HCT116 (cell line): ENCODE measurements at regions not wholly inside any gene's neighbourhood (a gene's known extent, or its start where the extent isn't known, plus 50 kb on each side); places are given as distances from the start of the nearest gene placed in this dataset.

Experiments
- ATAC-seq: fragments of 200-7000 bp; cut with Tn5 transposase; 2 replicates; pipeline ENCODE4 v1.9.1; 2020; ENCODE audit warnings: mild to moderate bottlenecking, moderate library complexity
- BruUV-seq: library from RNA; stranded (reverse); fragments of 400-500 nt; replicated peaks from 2 replicates; lab custom pipeline; 2021; lab: Mats Ljungman, UMichigan
- CTCF ChIA-PET: fragments of 300-600 bp; sonication (Branson Sonifier 250); formaldehyde crosslinking; loops from one replicate; lab custom pipeline; 2021; ENCODE audit warnings: antibody characterized with exemption; lab: Charles Lee
- POLR2A ChIA-PET: fragments of 300-600, 350-600 bp; sonication (Branson Sonifier 250); formaldehyde crosslinking; loops from one replicate; lab custom pipeline; 2021; ENCODE audit warnings: antibody characterized with exemption; lab: Charles Lee
- RAD21 ChIA-PET, 2 experiments: fragments of 300-600 bp; sonication (Branson Sonifier 250); formaldehyde crosslinking; loops; one replicate each; lab custom pipeline; 2023; ENCODE audit warnings: low total read pairs in 2 of 2; ENCODE audit not compliant: uncharacterized antibody in 2 of 2, unreplicated experiment in 2 of 2, low non-redundant PET in 1 of 2; lab: Charles Lee
- DNase-seq: peaks from one replicate; pipeline ENCODE4 v3.0.0-alpha.2; 2010; ENCODE audit warnings: low read depth, low spot score
- H2AFZ ChIP-seq: fragments of 200-600 bp; shearing (Covaris generic), sonication (generic); 2 replicates; pipeline ENCODE4 v1.6.1; 2017; ENCODE audit warnings: low read depth, mixed run types, mixed read lengths, antibody characterized with exemption, low read length; ENCODE audit not compliant: poor library complexity, severe bottlenecking
- H3K27ac ChIP-seq: 2 replicates; pipeline ENCODE4 v1.5.1; 2012; ENCODE audit warnings: low read depth, low read length
- H3K27me3 ChIP-seq: fragments of 200-600 bp; sonication (generic); 2 replicates; pipeline ENCODE4 v1.6.1; 2016; ENCODE audit warnings: mixed run types, low read length, mixed read lengths; ENCODE audit not compliant: insufficient read depth
- H3K36me3 ChIP-seq, 2 experiments: fragments of 200-500 bp in 1 of 2; fragments of 200-600 bp in 1 of 2; sonication (Bioruptor generic) in 1 of 2; sonication (generic) in 1 of 2; 2 replicates each; pipeline versions ENCODE4 v1.5.1 to v1.6.1; 2014 to 2016; ENCODE audit warnings: low read length in 2 of 2, inconsistent platforms in 1 of 2, mixed read lengths in 1 of 2, mixed run types in 1 of 2; ENCODE audit not compliant: insufficient read depth in 2 of 2, control insufficient read depth in 1 of 2
- H3K4me1 ChIP-seq, 2 experiments: fragments of 200-600 bp in 1 of 2; sonication (generic) in 1 of 2; 2 replicates each; pipeline versions ENCODE4 v1.5.1 to v1.6.1; 2012 to 2017; ENCODE audit warnings: low read length in 2 of 2, inconsistent platforms in 1 of 2, mild to moderate bottlenecking in 1 of 2, mixed read lengths in 1 of 2, mixed run types in 1 of 2, moderate library complexity in 1 of 2; ENCODE audit not compliant: insufficient read depth in 2 of 2, control insufficient read depth in 1 of 2
- H3K4me2 ChIP-seq: fragments of 200-600 bp; sonication (generic); 2 replicates; pipeline ENCODE4 v1.6.1; 2017; ENCODE audit warnings: mixed run types, low read length, mixed read lengths
- H3K4me3 ChIP-seq, 2 experiments: fragments of 200-600 bp in 1 of 2; sonication (generic) in 1 of 2; replicated peaks in 1 of 2; 2 replicates each; pipeline ENCODE4 v1.5.1; 2011 to 2016; ENCODE audit warnings: low read length in 2 of 2, control low read depth in 1 of 2, low read depth in 1 of 2, mild to moderate bottlenecking in 1 of 2, mixed read lengths in 1 of 2, mixed run types in 1 of 2
- H3K79me2 ChIP-seq: fragments of 200-600 bp; sonication (generic); 2 replicates; pipeline ENCODE4 v1.6.1; 2017; ENCODE audit warnings: mild to moderate bottlenecking, mixed run types, low read length, moderate library complexity, mixed read lengths; ENCODE audit not compliant: insufficient read depth
- H3K9ac ChIP-seq: fragments of 200-600 bp; sonication (generic); 2 replicates; pipeline ENCODE4 v1.6.1; 2016; ENCODE audit warnings: low read length, mixed read lengths
- H3K9me2 ChIP-seq: fragments of 200-600 bp; sonication (generic), shearing (Covaris generic); 2 replicates; pipeline ENCODE4 v1.6.1; 2017; ENCODE audit warnings: mixed run types, mild to moderate bottlenecking, moderate library complexity; ENCODE audit not compliant: insufficient read depth
- H3K9me3 ChIP-seq, 2 experiments: fragments of 200-500 bp in 1 of 2; fragments of 200-600 bp in 1 of 2; sonication (Bioruptor generic) in 1 of 2; sonication (generic) in 1 of 2; 2 replicates each; pipeline ENCODE4 v1.6.1; 2014 to 2017; ENCODE audit warnings: low read length in 2 of 2, mixed read lengths in 2 of 2, inconsistent platforms in 1 of 2, low read depth in 1 of 2, mild to moderate bottlenecking in 1 of 2, mixed run types in 1 of 2, moderate library complexity in 1 of 2; ENCODE audit not compliant: control insufficient read depth in 1 of 2, insufficient read depth in 1 of 2
- H4K20me1 ChIP-seq: fragments of 200-600 bp; sonication (generic), shearing (Covaris generic); 2 replicates; pipeline ENCODE4 v1.6.1; 2017; ENCODE audit warnings: mixed run types, mild to moderate bottlenecking, moderate library complexity; ENCODE audit not compliant: insufficient read depth
- CBX3 ChIP-seq: IDR thresholded peaks from 2 replicates; pipeline ENCODE4 v1.6.1; 2012; ENCODE audit warnings: low read depth
- ELF1 ChIP-seq: IDR thresholded peaks from 2 replicates; pipeline ENCODE4 v1.6.1; 2012; ENCODE audit warnings: low read depth, borderline replicate concordance
- EZH2 ChIP-seq: fragments of 200-600 bp; sonication (generic); IDR thresholded peaks from 2 replicates; pipeline ENCODE4 v1.6.1; 2017; ENCODE audit warnings: antibody characterized with exemption, mixed run types
- JUND ChIP-seq: IDR thresholded peaks from 2 replicates; pipeline ENCODE4 v1.6.1; 2012
- POLR2AphosphoS5 ChIP-seq: IDR thresholded peaks from 2 replicates; pipeline ENCODE4 v1.6.1; 2011; ENCODE audit warnings: mild to moderate bottlenecking, low read depth, low read length, moderate library complexity
- TCF7L2 ChIP-seq: IDR thresholded peaks from 2 replicates; pipeline ENCODE4 v1.7.0; 2011; ENCODE audit warnings: borderline replicate concordance, inconsistent platforms; ENCODE audit not compliant: insufficient read depth, insufficient read length; ENCODE audit errors: extremely low read depth
- intact Hi-C: fragments of 100-400 bp; cut with micrococcal nuclease; formaldehyde crosslinking; loops from 2 replicates; pipeline ENCODE4 v1.10.0; 2022
- TF ChIP-seq, protein P1 (sequence below): IDR thresholded peaks from 2 replicates; pipeline ENCODE4 v1.6.1; 2012
- TF ChIP-seq, protein P2 (sequence below): IDR thresholded peaks from 2 replicates; pipeline ENCODE4 v1.6.1; 2012; ENCODE audit warnings: low read depth

DNA sequence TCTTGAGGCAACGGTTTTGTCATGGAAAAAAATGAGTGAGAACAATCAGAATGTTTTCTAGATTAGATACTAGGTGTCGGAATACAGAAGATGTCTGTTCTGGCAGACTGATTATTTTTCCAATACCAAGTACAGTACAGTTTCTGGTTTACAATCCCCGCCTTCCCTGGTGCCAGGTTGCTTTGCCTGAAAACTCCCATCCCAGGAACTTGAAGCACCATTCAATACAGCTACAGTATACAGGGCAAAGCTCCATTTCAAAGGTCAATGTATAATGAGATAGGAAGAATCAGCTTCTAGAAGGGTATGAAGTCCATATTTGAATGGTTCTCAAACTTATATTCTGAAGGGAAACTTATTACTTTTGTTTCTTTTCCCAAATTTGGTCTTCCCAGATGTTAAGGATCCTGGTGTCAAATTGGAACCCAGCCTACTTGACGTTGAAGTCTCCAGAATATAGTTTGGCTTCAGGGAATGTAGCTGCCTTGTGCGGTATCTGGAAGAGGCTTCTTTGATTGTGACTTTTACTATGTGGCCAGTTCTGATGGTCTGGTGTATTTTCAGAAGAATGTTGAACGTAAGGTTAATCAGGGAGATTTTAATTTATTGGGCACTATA lies 238.0 kb upstream of the ATP2B1 start:
- H4K20me1 ChIP-seq, result no peaks in the 10 kb centered on the region
- H3K4me1 ChIP-seq, result peaks cover 0 to 9% of the 10 kb centered on the region in 2 experiments; a peak in 2 of 4 replicates
- no peaks in the 10 kb centered on the region for H3K27me3 ChIP-seq
- intact Hi-C loops, result no loop called here
- CTCF ChIA-PET, result no interaction called here
- no peak overlapping the region for H3K4me2 ChIP-seq
- H2AFZ ChIP-seq, result no peak overlapping the region
- ATAC-seq (no peak), DNase-seq (no peak)
- no peaks in the 10 kb centered on the region for H3K9me2 ChIP-seq
- H3K9me3 ChIP-seq, result no peaks in the 10 kb centered on the region
- H3K27ac ChIP-seq, result no peak overlapping the region
- no peak overlapping the region for H3K4me3 ChIP-seq
- H3K9ac ChIP-seq, result no peak overlapping the region
- TF ChIP-seq POLR2AphosphoS5, result no peak
- TF ChIP-seq ELF1, result no peak
- TF ChIP-seq, protein P1, sequence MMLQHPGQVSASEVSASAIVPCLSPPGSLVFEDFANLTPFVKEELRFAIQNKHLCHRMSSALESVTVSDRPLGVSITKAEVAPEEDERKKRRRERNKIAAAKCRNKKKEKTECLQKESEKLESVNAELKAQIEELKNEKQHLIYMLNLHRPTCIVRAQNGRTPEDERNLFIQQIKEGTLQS, result no peak
- TF ChIP-seq TCF7L2, result no peak
- POLR2A ChIA-PET, result no interaction called here
- no TSS peak for BruUV-seq
- RAD21 ChIA-PET, result no interaction called here
- H3K36me3 ChIP-seq, result no peaks in the 10 kb centered on the region
- H3K79me2 ChIP-seq, result no peaks in the 10 kb centered on the region

GRCh38 chr12:89945123-89945522 lies 236.5 kb upstream of the ATP2B1 start:
- intact Hi-C loops, result no loop called here
- H3K4me1 ChIP-seq, result peaks cover 0 to 9% of the 10 kb centered on the region in 2 experiments; a peak in 2 of 4 replicates
- no peaks in the 10 kb centered on the region for H4K20me1 ChIP-seq
- H3K27me3 ChIP-seq, result no peaks in the 10 kb centered on the region
- CTCF ChIA-PET, result no interaction called here
- no peak overlapping the region for H3K4me2 ChIP-seq
- H3K9me3 ChIP-seq, result no peaks in the 10 kb centered on the region
- H3K9me2 ChIP-seq, result no peaks in the 10 kb centered on the region
- no peak for ATAC-seq
- H3K9ac ChIP-seq, result no peak overlapping the region
- H3K79me2 ChIP-seq, result no peaks in the 10 kb centered on the region
- no peak for TF ChIP-seq CBX3
- TF ChIP-seq, protein P2, sequence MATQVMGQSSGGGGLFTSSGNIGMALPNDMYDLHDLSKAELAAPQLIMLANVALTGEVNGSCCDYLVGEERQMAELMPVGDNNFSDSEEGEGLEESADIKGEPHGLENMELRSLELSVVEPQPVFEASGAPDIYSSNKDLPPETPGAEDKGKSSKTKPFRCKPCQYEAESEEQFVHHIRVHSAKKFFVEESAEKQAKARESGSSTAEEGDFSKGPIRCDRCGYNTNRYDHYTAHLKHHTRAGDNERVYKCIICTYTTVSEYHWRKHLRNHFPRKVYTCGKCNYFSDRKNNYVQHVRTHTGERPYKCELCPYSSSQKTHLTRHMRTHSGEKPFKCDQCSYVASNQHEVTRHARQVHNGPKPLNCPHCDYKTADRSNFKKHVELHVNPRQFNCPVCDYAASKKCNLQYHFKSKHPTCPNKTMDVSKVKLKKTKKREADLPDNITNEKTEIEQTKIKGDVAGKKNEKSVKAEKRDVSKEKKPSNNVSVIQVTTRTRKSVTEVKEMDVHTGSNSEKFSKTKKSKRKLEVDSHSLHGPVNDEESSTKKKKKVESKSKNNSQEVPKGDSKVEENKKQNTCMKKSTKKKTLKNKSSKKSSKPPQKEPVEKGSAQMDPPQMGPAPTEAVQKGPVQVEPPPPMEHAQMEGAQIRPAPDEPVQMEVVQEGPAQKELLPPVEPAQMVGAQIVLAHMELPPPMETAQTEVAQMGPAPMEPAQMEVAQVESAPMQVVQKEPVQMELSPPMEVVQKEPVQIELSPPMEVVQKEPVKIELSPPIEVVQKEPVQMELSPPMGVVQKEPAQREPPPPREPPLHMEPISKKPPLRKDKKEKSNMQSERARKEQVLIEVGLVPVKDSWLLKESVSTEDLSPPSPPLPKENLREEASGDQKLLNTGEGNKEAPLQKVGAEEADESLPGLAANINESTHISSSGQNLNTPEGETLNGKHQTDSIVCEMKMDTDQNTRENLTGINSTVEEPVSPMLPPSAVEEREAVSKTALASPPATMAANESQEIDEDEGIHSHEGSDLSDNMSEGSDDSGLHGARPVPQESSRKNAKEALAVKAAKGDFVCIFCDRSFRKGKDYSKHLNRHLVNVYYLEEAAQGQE, result no peak
- TF ChIP-seq EZH2, result no peak
- TF ChIP-seq ELF1, result no peak
- TF ChIP-seq JUND, result no peak
- TF ChIP-seq, all 23 proteins: peak for 0
- no peak overlapping the region for H3K4me3 ChIP-seq
- no peaks in the 10 kb centered on the region for H3K36me3 ChIP-seq
- DNase-seq, result no peak
- ChIA-PET RAD21 (no interaction called here), POLR2A (no interaction called here)
- H2AFZ ChIP-seq, result no peak overlapping the region
- H3K27ac ChIP-seq, result no peak overlapping the region
- BruUV-seq, result no TSS peak
